ENCODE measurements at regions not wholly inside any gene's neighbourhood (a gene's known extent, or its start where the extent isn't known, plus 50 kb on each side); places are given as distances from the start of the nearest gene placed in this dataset.

DNA sequence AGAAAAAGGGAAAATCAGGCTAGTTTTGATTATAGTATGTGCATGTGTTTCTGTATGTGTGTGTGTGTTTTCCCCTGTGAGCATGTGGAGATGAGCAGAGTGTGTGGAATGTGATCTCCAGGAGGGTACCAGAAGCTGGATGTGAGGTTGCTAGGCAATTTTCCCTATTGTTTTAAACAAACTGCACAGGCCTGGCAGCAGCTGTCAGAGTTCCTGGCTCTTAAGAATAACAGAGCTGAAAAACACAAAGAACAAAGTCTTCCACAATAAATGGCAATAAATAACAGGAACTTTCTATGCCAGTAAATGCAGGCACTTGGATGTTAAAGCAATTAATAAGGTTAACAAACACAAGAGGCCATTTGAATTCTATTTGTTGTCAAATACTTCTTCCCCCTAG lies 344.6 kb upstream of the CTSO start:
- no peaks in the 10 kb centered on the region for H3K79me2 ChIP-seq (ENCODE audit: control insufficient read depth, insufficient read depth, low read length)
- FAIRE-seq (no peak), DNase-seq (ENCODE audit: low read depth, low spot score) (peak; percentile 78)
- no peak overlapping the region for H3K4me2 ChIP-seq (ENCODE audit: insufficient read depth, low read length)
- H3K9me1 ChIP-seq (replicated peaks; ENCODE audit: control insufficient read depth, extremely low read depth, insufficient read depth, low read length): no peaks in the 10 kb centered on the region
- H3K9me3 ChIP-seq (replicated peaks; ENCODE audit: control insufficient read depth, insufficient read depth, low read length): no peaks in the 10 kb centered on the region
- ChIA-PET POLR2A (no interaction called here), CTCF (no interaction called here)
- BruUV-seq (replicated peaks): no TSS peak
- intact Hi-C loops (cut with micrococcal nuclease): loop anchor here (10.0 kb wide), 1 partner anchor 747 kb away; no protein-coding TSS in a partner anchor
- TF ChIP-seq POLR2A (IDR thresholded peaks at IDR 0.05; ENCODE audit: low read depth, low read length): no peak
- no peak for TF ChIP-seq MYC (IDR thresholded peaks at IDR 0.05; ENCODE audit: low read depth, low read length)
- TF ChIP-seq, protein P1, sequence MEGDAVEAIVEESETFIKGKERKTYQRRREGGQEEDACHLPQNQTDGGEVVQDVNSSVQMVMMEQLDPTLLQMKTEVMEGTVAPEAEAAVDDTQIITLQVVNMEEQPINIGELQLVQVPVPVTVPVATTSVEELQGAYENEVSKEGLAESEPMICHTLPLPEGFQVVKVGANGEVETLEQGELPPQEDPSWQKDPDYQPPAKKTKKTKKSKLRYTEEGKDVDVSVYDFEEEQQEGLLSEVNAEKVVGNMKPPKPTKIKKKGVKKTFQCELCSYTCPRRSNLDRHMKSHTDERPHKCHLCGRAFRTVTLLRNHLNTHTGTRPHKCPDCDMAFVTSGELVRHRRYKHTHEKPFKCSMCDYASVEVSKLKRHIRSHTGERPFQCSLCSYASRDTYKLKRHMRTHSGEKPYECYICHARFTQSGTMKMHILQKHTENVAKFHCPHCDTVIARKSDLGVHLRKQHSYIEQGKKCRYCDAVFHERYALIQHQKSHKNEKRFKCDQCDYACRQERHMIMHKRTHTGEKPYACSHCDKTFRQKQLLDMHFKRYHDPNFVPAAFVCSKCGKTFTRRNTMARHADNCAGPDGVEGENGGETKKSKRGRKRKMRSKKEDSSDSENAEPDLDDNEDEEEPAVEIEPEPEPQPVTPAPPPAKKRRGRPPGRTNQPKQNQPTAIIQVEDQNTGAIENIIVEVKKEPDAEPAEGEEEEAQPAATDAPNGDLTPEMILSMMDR (IDR thresholded peaks at IDR 0.05; ENCODE audit: extremely low read depth in 1 of 2, insufficient read depth in 1 of 2, low read depth in 1 of 2, low read length in 2 of 2): no peak
- TF ChIP-seq FOS (IDR thresholded peaks at IDR 0.05; ENCODE audit: borderline replicate concordance, insufficient read depth, low read length): no peak
- no peak for TF ChIP-seq GATA2 (IDR thresholded peaks at IDR 0.05; ENCODE audit: insufficient read depth, insufficient read length, low read depth, low read length)
- TF ChIP-seq POLR2AphosphoS5 (IDR thresholded peaks at IDR 0.05; ENCODE audit: insufficient read depth, low read depth, low read length): no peak
- TF ChIP-seq JUN (IDR thresholded peaks at IDR 0.05; ENCODE audit: borderline replicate concordance, insufficient read depth, insufficient read length, low read depth): no peak
- TF ChIP-seq, protein P2, sequence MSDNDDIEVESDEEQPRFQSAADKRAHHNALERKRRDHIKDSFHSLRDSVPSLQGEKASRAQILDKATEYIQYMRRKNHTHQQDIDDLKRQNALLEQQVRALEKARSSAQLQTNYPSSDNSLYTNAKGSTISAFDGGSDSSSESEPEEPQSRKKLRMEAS (IDR thresholded peaks at IDR 0.05; ENCODE audit: insufficient read depth, insufficient read length): no peak
- TF ChIP-seq EZH2 (IDR thresholded peaks at IDR 0.05; ENCODE audit: borderline replicate concordance, low read depth, low read length, severe bottlenecking): no peak
- H3K27ac ChIP-seq (ENCODE audit: insufficient read depth, low read depth, low read length): no peak overlapping the region
- no peaks in the 10 kb centered on the region for H3K27me3 ChIP-seq (ENCODE audit: control insufficient read depth in 2 of 2, insufficient read depth in 2 of 2, low read length in 2 of 2)
- peaks cover 7% of the 10 kb centered on the region for H3K4me1 ChIP-seq (ENCODE audit: control insufficient read depth, extremely low read depth, insufficient read depth, low read length)
- H2AFZ ChIP-seq (ENCODE audit: low read depth, low read length): no peak overlapping the region
- dilution Hi-C loops (cut with MboI; ENCODE audit: extremely low pct_ligation_motif_present, low sequenced_read_pairs): no loop called here
- no peak overlapping the region for H3K9ac ChIP-seq (replicated peaks; ENCODE audit: extremely low read depth, insufficient read depth, low read length)
- H3K4me3 ChIP-seq (replicated peaks in 1 of 3; ENCODE audit: insufficient read depth in 1 of 3, low read depth in 1 of 3, low read length in 3 of 3): no peak overlapping the region
- H4K20me1 ChIP-seq (replicated peaks; ENCODE audit: control insufficient read depth, extremely low read depth, insufficient read depth, low read length): no peaks in the 10 kb centered on the region
- no peaks in the 10 kb centered on the region for H3K36me3 ChIP-seq (ENCODE audit: control insufficient read depth in 2 of 2, extremely low read depth in 1 of 2, insufficient read depth in 2 of 2, low read length in 2 of 2)

Data from endothelial cell of umbilical vein (primary cell).